ENCODE measurements at regions not wholly inside any gene's neighbourhood (a gene's known extent, or its start where the extent isn't known, plus 50 kb on each side); places are given as distances from the start of the nearest gene placed in this dataset.

DNA sequence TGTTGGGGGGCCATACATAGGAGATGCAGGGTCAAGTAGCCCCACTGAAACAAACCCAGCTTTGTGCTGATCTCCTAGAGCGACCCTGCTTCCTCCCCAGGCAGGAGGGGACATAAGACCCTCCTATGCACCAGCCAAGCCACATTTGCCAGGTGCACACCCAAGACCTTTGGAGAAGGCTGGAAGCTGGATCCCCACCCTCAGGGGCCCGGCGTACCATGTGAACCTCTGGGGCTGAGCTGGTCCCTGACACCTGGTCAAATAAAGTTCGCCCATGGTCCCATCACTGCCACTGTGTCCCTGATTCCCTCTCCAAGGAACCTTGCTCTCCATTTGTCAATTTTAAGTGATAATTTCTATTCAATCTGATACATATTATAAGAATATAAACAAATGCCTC, 162.1 kb upstream of the VASH1 start:
- no peak for DNase-seq (ENCODE audit: low spot score)
- TF ChIP-seq, protein P1, sequence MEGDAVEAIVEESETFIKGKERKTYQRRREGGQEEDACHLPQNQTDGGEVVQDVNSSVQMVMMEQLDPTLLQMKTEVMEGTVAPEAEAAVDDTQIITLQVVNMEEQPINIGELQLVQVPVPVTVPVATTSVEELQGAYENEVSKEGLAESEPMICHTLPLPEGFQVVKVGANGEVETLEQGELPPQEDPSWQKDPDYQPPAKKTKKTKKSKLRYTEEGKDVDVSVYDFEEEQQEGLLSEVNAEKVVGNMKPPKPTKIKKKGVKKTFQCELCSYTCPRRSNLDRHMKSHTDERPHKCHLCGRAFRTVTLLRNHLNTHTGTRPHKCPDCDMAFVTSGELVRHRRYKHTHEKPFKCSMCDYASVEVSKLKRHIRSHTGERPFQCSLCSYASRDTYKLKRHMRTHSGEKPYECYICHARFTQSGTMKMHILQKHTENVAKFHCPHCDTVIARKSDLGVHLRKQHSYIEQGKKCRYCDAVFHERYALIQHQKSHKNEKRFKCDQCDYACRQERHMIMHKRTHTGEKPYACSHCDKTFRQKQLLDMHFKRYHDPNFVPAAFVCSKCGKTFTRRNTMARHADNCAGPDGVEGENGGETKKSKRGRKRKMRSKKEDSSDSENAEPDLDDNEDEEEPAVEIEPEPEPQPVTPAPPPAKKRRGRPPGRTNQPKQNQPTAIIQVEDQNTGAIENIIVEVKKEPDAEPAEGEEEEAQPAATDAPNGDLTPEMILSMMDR (IDR thresholded peaks at IDR 0.05; ENCODE audit: extremely low read depth, missing control alignments) = no peak

DNA sequence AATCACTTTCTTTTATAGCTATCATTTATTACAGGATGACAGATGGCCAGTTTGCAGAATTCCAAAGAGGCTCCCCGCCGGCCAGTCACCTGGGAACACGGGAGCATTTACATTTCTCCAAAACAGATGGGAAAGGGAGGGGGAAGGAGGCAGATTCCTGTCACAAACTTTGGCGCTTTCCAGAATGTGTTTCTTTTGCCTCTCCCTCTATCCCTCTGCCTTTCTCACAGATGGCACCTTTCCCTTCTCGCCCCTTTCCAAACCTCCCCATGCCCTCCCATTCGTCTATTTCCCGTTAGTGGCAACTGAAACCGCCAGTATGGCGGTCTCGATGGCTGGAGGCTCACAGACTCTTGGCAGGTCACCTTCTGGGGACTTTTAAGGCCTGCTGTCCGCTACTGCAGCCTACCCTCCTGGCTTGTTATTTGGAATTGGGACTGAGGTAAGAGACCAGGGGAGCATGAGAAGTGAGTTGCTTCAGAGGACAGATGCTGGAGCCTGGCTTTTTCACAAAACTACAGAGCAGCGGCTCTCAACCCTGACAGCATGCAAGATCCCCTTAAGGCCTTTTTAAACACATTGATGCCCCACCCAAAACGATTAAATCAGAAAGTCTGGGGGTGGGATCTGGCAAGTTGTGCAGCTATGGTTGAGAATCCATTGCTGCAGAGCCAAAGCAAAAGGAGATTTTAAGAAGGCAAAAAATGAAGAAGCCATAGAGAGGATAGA, 161.5 kb upstream of the VASH1 start:
- no peak for DNase-seq (ENCODE audit: low spot score)
- TF ChIP-seq, protein P1 (IDR thresholded peaks at IDR 0.05; ENCODE audit: extremely low read depth, missing control alignments) = no peak

DNA sequence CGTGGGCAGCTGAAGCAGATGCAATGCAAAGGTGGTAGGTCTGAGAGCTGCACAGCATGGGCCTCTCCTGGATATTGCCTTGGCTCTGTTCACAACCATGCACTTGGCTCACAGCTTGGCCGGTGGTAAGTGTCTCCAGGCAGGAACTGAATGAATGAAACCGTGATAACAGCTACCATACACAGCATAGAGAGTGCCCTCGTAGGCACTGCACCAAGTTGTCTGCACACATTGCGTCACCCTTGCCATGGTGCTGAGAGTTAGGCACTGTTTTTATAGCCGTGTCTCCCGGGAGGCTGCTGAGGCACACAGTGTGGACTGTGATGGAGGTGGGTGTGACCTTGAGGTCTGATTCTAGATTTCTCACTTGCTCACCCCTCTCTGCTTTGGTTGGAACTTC, 157.6 kb upstream of the VASH1 start:
- TF ChIP-seq, protein P1 (IDR thresholded peaks at IDR 0.05; ENCODE audit: extremely low read depth, missing control alignments) = no peak
- no peak for DNase-seq (ENCODE audit: low spot score)

DNA sequence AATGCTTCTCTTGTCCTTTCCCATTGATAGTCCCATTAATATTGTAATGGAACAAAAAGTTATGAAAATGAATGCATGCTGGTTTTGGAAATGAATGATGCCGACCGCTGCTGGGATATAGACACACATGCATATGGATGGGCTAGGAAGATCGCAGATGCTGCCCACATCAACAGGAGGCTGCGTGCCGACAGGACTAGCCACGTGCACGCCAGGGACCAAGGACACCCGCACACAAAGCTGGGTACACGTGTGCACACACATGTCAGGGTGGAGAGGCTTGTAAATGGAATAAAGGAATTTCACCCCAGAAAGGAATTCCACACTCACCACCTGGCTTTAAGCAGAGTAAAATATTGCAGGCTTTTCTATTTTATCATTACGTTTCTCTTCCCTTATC, 153.8 kb upstream of the VASH1 start:
- TF ChIP-seq, protein P1 (IDR thresholded peaks at IDR 0.05; ENCODE audit: extremely low read depth, missing control alignments) = no peak
- DNase-seq (ENCODE audit: low spot score) = no peak

DNA sequence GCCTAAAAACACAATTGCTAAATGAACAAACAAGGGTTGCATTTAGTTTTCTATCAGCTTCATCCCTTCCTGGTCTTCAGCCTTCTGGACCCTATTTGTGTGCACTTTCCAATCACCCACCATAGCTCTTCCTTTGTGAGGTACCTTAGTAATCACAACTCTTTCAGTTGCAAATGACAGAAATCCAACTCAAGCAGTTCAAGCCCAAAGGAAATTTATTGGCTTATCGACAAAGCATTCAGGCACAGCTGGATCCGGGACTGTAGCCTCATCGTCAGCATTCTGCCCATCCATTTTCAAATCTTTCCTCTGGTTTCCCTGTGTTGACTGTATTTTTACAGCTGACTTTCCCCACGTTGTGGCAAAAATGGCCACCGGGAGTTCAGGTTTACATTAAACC, 148.6 kb upstream of the VASH1 start:
- TF ChIP-seq, protein P1 (IDR thresholded peaks at IDR 0.05; ENCODE audit: extremely low read depth, missing control alignments) = no peak
- DNase-seq (ENCODE audit: low spot score) = no peak

DNA sequence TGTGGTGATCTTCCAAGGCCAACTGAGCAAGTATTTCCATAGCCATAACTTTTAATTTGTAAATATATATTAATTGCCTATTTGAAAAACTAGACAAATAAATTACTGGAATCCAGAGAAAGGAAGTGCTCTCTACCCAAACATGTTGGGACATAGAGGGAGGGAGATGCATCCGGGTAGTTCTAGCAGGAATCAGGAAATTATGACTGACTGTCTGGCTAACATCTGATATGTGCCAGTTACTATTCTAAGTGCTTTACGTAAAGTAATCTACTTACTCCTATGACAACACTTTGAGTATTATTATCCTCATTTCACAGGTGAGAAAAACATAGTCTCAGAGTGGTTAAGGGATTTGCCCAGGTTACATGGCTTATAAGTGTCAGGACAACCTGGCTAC, 147.7 kb upstream of the VASH1 start:
- TF ChIP-seq, protein P1 (IDR thresholded peaks at IDR 0.05; ENCODE audit: extremely low read depth, missing control alignments) = no peak
- no peak for DNase-seq (ENCODE audit: low spot score)

DNA sequence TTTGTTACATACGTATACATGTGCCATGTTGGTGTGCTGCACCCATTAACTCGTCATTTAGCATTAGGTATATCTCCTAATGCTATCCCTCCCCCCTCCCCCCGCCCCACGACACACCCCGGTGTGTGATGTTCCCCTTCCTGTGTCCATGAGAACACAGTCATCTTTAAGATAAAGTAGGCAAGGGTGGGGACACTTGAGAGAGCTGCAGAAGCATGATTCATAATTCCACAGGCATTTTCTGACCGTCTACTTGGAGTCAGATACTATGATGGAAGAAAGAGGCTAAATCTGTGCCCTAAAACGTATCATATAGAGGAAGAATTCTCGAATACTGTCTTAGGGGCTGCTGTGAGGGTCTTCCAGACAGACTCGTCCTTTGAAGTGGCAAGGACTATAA, 145.9 kb upstream of the VASH1 start:
- no peak for DNase-seq (ENCODE audit: low spot score)
- TF ChIP-seq, protein P1 (IDR thresholded peaks at IDR 0.05; ENCODE audit: extremely low read depth, missing control alignments) = no peak

Measured in GM20000 (cell line).